ENCODE measurements at regions not wholly inside any gene's neighbourhood (a gene's known extent, or its start where the extent isn't known, plus 50 kb on each side); places are given as distances from the start of the nearest gene placed in this dataset.

DNA sequence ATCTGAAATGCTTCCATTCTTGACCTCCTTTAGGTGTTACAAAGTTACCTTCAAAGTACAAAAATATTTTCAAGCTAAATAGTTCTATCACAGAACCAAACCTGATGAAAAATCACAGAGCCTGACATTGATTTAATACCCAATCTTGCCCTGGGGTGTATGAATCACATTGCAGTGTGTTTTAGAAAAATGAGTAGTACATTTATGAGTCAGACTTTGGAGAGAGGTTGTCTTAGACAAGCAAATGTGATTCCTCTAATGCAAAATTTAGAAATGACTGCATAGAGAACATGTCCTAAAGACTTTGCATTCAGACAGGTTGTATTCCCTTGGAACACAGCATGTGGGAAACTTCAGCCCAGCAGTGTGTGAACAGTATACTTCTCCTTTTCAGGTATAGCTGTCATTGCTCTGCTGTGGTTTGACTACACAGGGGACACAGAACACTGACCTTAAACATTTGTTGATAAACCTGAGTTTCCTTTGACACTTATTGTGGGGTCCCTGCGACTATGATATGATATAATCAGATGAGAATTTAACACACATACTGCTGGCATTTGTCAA lies 972.1 kb downstream of the JRKL start:
- TF ChIP-seq, protein P1, sequence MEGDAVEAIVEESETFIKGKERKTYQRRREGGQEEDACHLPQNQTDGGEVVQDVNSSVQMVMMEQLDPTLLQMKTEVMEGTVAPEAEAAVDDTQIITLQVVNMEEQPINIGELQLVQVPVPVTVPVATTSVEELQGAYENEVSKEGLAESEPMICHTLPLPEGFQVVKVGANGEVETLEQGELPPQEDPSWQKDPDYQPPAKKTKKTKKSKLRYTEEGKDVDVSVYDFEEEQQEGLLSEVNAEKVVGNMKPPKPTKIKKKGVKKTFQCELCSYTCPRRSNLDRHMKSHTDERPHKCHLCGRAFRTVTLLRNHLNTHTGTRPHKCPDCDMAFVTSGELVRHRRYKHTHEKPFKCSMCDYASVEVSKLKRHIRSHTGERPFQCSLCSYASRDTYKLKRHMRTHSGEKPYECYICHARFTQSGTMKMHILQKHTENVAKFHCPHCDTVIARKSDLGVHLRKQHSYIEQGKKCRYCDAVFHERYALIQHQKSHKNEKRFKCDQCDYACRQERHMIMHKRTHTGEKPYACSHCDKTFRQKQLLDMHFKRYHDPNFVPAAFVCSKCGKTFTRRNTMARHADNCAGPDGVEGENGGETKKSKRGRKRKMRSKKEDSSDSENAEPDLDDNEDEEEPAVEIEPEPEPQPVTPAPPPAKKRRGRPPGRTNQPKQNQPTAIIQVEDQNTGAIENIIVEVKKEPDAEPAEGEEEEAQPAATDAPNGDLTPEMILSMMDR (IDR thresholded peaks at IDR 0.05; ENCODE audit: low read length) = no peak
- no peak for TF ChIP-seq EZH2 (IDR thresholded peaks at IDR 0.05; ENCODE audit: borderline replicate concordance, low read length)
